GM23338 (cell line): ENCODE measurements at regions not wholly inside any gene's neighbourhood (a gene's known extent, or its start where the extent isn't known, plus 50 kb on each side); places are given as distances from the start of the nearest gene placed in this dataset.

Experiments
- ATAC-seq: fragments of 200-7000 bp; cut with Tn5 transposase; 3 replicates; pipeline ENCODE4 v1.9.1; 2020
- DNase-seq: peaks from one replicate; pipeline ENCODE4 v3.0.0-alpha.2; 2015; ENCODE audit warnings: low spot score
- H2AFZ ChIP-seq: fragments of 200-600 bp; sonication (generic); 2 replicates; pipeline ENCODE4 v1.8.0; 2016; ENCODE audit warnings: antibody characterized with exemption, mild to moderate bottlenecking, moderate library complexity
- H3F3A ChIP-seq: fragments of 200-600 bp; sonication (generic); replicated peaks from 2 replicates; pipeline ENCODE4 v1.8.0; 2017; ENCODE audit warnings: antibody characterized with exemption, mixed run types, low read depth
- H3K27ac ChIP-seq: fragments of 200-600 bp; sonication (generic); 2 replicates; pipeline ENCODE4 v1.6.1; 2016; ENCODE audit warnings: low read depth
- H3K27me3 ChIP-seq: fragments of 200-600 bp; sonication (generic); 2 replicates; pipeline ENCODE4 v1.8.0; 2016; ENCODE audit warnings: mild to moderate bottlenecking, mixed run types, moderate library complexity; ENCODE audit not compliant: insufficient read depth
- H3K36me3 ChIP-seq: fragments of 200-600 bp; sonication (generic); 2 replicates; pipeline ENCODE4 v1.8.0; 2016; ENCODE audit warnings: mild to moderate bottlenecking; ENCODE audit not compliant: insufficient read depth
- H3K4me1 ChIP-seq: fragments of 200-600 bp; sonication (generic); 2 replicates; pipeline ENCODE4 v1.8.0; 2016; ENCODE audit warnings: mild to moderate bottlenecking, moderate library complexity; ENCODE audit not compliant: insufficient read depth
- H3K4me2 ChIP-seq: fragments of 200-600 bp; sonication (generic); 2 replicates; pipeline ENCODE4 v1.7.1; 2017; ENCODE audit warnings: mixed run types
- H3K4me3 ChIP-seq: fragments of 200-600 bp; sonication (generic); 2 replicates; pipeline ENCODE4 v1.6.1; 2016; ENCODE audit warnings: mixed run types
- H3K79me2 ChIP-seq: fragments of 200-600 bp; sonication (generic); replicated peaks from 2 replicates; pipeline ENCODE4 v1.8.0; 2017; ENCODE audit warnings: mild to moderate bottlenecking; ENCODE audit not compliant: insufficient read depth
- H3K9me2 ChIP-seq: fragments of 200-600 bp; sonication (generic); 2 replicates; pipeline ENCODE4 v1.8.0; 2017; ENCODE audit not compliant: insufficient read depth
- H4K20me1 ChIP-seq: fragments of 200-600 bp; sonication (generic); replicated peaks from 2 replicates; pipeline ENCODE4 v1.8.0; 2017; ENCODE audit warnings: mild to moderate bottlenecking; ENCODE audit not compliant: insufficient read depth
- H3K27ac Mint-ChIP-seq: 2 replicates; pipeline ENCODE4 v1.8.0; 2020; ENCODE audit warnings: inconsistent platforms, mild to moderate bottlenecking, moderate library complexity, mixed read lengths
- H3K27me3 Mint-ChIP-seq: 3 replicates; pipeline ENCODE4 v1.8.0; 2022; ENCODE audit warnings: low read depth, mild to moderate bottlenecking, moderate library complexity, mixed read lengths, inconsistent platforms; ENCODE audit not compliant: insufficient read depth, poor library complexity
- H3K36me3 Mint-ChIP-seq: 3 replicates; pipeline ENCODE4 v1.8.0; 2021; ENCODE audit warnings: low read depth, mild to moderate bottlenecking, inconsistent platforms, moderate library complexity, mixed read lengths
- H3K4me1 Mint-ChIP-seq: 3 replicates; pipeline ENCODE4 v1.8.0; 2020; ENCODE audit warnings: mild to moderate bottlenecking, inconsistent platforms, mixed read lengths
- H3K4me3 Mint-ChIP-seq: 3 replicates; pipeline ENCODE4 v1.8.0; 2021; ENCODE audit warnings: moderate library complexity, mild to moderate bottlenecking, inconsistent platforms, mixed read lengths
- H3K9me3 Mint-ChIP-seq: 3 replicates; pipeline ENCODE4 v1.8.0; 2020; ENCODE audit warnings: moderate library complexity, mild to moderate bottlenecking, inconsistent platforms, mixed read lengths
- CREB1 ChIP-seq: fragments of 250-450 bp; sonication (Bioruptor Pico); IDR thresholded peaks from 2 replicates; pipeline ENCODE4 v1.5.0; 2020; ENCODE audit warnings: low read depth, mild to moderate bottlenecking, moderate library complexity
- CTCF ChIP-seq, 2 experiments: fragments of 200-600 bp in 1 of 2; sonication (generic) in 1 of 2; conservative IDR thresholded peaks; 2 replicates each; pipeline versions ENCODE4 v1.5.1 to v1.6.1; 2016 to 2017; ENCODE audit warnings: antibody characterized with exemption in 2 of 2, low read depth in 2 of 2, mild to moderate bottlenecking in 2 of 2, moderate library complexity in 1 of 2
- ETS1 ChIP-seq: IDR thresholded peaks from 2 replicates; pipeline ENCODE4 v1.6.1; 2016; ENCODE audit warnings: antibody characterized with exemption
- EZH2 ChIP-seq: fragments of 200-600 bp; sonication (generic); IDR thresholded peaks from one replicate; pipeline ENCODE4 v1.8.0; 2017; ENCODE audit warnings: antibody characterized with exemption, mild to moderate bottlenecking, low read depth; ENCODE audit not compliant: unreplicated experiment
- EZH2phosphoT487 ChIP-seq: fragments of 200-600 bp; sonication (generic); IDR thresholded peaks from one replicate; pipeline ENCODE4 v1.8.1; 2018; ENCODE audit warnings: antibody characterized with exemption; ENCODE audit not compliant: unreplicated experiment
- JUNB ChIP-seq: IDR thresholded peaks from one replicate; pipeline ENCODE4 v1.6.1; 2016; ENCODE audit warnings: antibody characterized with exemption; ENCODE audit not compliant: unreplicated experiment
- REST ChIP-seq: IDR thresholded peaks from one replicate; pipeline ENCODE4 v1.6.1; 2018; ENCODE audit warnings: antibody characterized with exemption; ENCODE audit not compliant: unreplicated experiment
- STAT1 ChIP-seq: IDR thresholded peaks from one replicate; pipeline ENCODE4 v1.6.1; 2016; ENCODE audit warnings: antibody characterized with exemption; ENCODE audit not compliant: unreplicated experiment
- ZNF114 ChIP-seq: fragments of 250-450 bp; sonication (Bioruptor Pico); IDR thresholded peaks from 2 replicates; pipeline ENCODE4 v1.5.0; 2020; ENCODE audit warnings: mild to moderate bottlenecking, moderate library complexity
- ZNF331 ChIP-seq: fragments of 250-450 bp; sonication (Bioruptor Pico); IDR thresholded peaks from 2 replicates; pipeline ENCODE4 v1.5.0; 2020; ENCODE audit warnings: low read depth, mild to moderate bottlenecking, moderate library complexity

GRCh38 chr1:222290866-222291265, 257.0 kb downstream of the HHIPL2 start (continued):
- TF ChIP-seq CTCF (conservative IDR thresholded peaks at IDR 0.05; ENCODE audit: low read depth in 2 of 2) (no peak), ZNF114 (CRISPR knock-in tag) (no peak)

- Mint-ChIP-seq H3K27me3 (no peaks in the 10 kb centered on the region), H3K4me1 (no peaks in the 10 kb centered on the region), H3K4me3 (no peak overlapping the region), H3K36me3 (no peaks in the 10 kb centered on the region), H3K27ac (no peak overlapping the region), H3K9me3 (no peaks in the 10 kb centered on the region)
- Histone ChIP-seq H3K79me2 (no peaks in the 10 kb centered on the region), H3K36me3 (no peaks in the 10 kb centered on the region), H3K4me2 (no peak overlapping the region), H2AFZ (no peak overlapping the region), H3K9me2 (peaks cover 19% of the 10 kb centered on the region; the same call in 1 of the 2 replicates), H3K4me3 (no peak overlapping the region), H3K27me3 (no peaks in the 10 kb centered on the region), H3F3A (no peaks in the 10 kb centered on the region), H3K4me1 (no peaks in the 10 kb centered on the region), H3K27ac (no peak overlapping the region), H4K20me1 (no peaks in the 10 kb centered on the region)
- ATAC-seq = no peak
- DNase-seq = no peak
- TF ChIP-seq ETS1 (no peak), STAT1 (no peak), EZH2 (no peak), CTCF (conservative IDR thresholded peaks at IDR 0.05; ENCODE audit: low read depth in 2 of 2) (no peak), ZNF114 (CRISPR knock-in tag) (no peak), CREB1 (CRISPR knock-in tag) (no peak), JUNB (no peak), EZH2phosphoT487 (no peak), REST (no peak), ZNF331 (CRISPR knock-in tag) (no peak)
Observed at GRCh38 chr1:222288053-222288452, 259.9 kb downstream of the HHIPL2 start.
